HPDE6-E6E7 (cell line): ENCODE measurements at regions not wholly inside any gene's neighbourhood (a gene's known extent, or its start where the extent isn't known, plus 50 kb on each side); places are given as distances from the start of the nearest gene placed in this dataset.

ENCODE experiments used
- DNase-seq: peaks from one replicate; pipeline ENCODE4 v3.0.0; 2011; ENCODE audit warnings: missing footprints; ENCODE audit errors: extremely low spot score

DNA sequence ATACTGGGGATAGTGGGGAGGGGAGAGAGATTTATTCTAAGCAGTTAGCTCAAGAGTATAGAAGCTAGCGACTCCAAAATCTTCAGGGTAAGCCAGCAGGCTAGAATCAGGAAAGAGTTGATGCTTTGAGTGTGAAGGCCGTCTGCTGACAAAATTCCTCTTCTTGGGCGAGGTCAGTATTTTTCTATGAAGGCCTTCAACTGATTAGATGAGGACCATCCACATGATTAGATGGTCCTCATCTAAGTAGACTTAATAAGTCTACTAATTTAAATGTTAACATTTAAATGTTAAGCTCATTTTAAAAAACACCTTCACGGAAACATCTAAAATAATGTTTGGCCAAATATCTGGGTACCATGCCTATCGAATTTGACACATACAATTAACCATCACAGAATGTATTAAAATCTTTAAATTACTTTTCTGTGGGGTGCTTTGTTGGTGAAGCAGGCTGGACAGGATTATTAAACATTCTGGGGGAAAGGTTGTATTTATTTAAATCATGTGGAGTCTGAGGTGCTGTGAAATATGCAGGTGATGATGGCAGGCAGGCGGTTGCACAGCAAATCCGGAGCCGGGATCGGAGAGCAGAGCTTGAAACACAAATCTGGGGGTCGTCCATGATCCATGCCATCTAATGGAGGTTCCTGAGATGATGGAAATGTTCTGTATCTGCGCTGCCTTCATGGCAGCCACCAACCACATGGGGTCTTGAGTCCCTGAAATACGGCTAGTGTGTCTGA, 49.8 kb upstream of the ADORA2B start:
- no peak for DNase-seq
